ENCODE measurements at regions not wholly inside any gene's neighbourhood (a gene's known extent, or its start where the extent isn't known, plus 50 kb on each side); places are given as distances from the start of the nearest gene placed in this dataset.

DNA sequence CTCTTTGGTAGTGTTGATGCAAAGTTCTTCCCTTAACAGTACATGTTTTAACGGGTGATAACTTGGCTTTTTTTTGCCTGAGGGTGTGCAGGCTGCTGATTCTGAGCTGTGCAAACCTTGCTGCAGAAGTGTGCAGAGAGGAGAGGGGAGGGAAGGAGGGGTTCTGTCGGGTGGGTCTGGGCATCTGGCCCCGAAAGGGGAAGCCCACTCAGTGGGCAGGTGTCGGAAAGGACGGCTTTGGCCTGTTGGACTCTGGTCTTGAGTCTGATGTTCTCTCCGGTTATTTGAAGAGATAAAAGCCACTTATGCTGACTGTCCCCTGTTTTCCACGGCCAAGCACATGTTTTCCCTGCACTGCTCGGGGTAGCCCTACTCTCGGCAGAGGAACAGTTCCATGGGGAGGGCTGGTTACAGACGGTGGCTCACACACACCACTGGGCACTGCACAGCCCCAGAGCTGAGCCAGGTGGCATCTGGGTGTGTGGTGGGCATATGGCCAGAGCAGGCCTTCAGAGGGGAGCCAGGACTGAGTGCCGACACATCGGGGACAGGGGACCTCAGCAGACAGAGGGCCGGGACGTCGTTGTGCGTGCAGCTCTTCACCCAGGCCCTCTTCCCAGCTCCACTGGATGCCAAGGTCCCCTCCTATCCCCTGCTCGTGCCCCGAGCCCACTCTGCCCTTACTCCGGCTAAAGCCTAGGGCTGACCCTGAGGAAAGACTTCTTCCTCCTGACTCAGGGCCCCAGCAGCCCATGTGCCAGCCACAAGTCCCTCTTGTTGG is 93.2 kb downstream of the TEX29 start:
- H3K9me3 Mint-ChIP-seq = no peaks in the 10 kb centered on the region
- no peaks in the 10 kb centered on the region for H3K36me3 ChIP-seq (ENCODE audit: insufficient read depth)
- ATAC-seq (no peak), DNase-seq (ENCODE audit: low spot score) (no peak)
- H3K4me1 Mint-ChIP-seq = peaks cover 17% of the 10 kb centered on the region
- H3K27ac ChIP-seq (ENCODE audit: low read depth) = no peak overlapping the region
- no peaks in the 10 kb centered on the region for H4K20me1 ChIP-seq (replicated peaks; ENCODE audit: insufficient read depth)
- H3K4me1 ChIP-seq (ENCODE audit: insufficient read depth) = peaks cover 2% of the 10 kb centered on the region; the same call in 1 of the 2 replicates
- H3K4me3 Mint-ChIP-seq = no peak overlapping the region
- no peaks in the 10 kb centered on the region for H3F3A ChIP-seq (replicated peaks; ENCODE audit: low read depth)
- no peaks in the 10 kb centered on the region for H3K36me3 Mint-ChIP-seq (ENCODE audit: low read depth)
- no peak overlapping the region for H3K27ac Mint-ChIP-seq
- H3K79me2 ChIP-seq (replicated peaks; ENCODE audit: insufficient read depth) = no peaks in the 10 kb centered on the region
- H3K9me2 ChIP-seq (ENCODE audit: insufficient read depth) = no peaks in the 10 kb centered on the region
- H3K4me3 ChIP-seq = no peak overlapping the region
- no peaks in the 10 kb centered on the region for H3K27me3 ChIP-seq (ENCODE audit: insufficient read depth)
- H2AFZ ChIP-seq = no peak overlapping the region
- TF ChIP-seq EZH2phosphoT487 (IDR thresholded peaks at IDR 0.05; ENCODE audit: unreplicated experiment) (no peak), ZNF114 (CRISPR knock-in tag; IDR thresholded peaks at IDR 0.05) (no peak), STAT1 (IDR thresholded peaks at IDR 0.05; ENCODE audit: unreplicated experiment) (no peak), EZH2 (IDR thresholded peaks at IDR 0.05; ENCODE audit: low read depth, unreplicated experiment) (no peak), JUNB (IDR thresholded peaks at IDR 0.05; ENCODE audit: unreplicated experiment) (no peak), POLR2AphosphoS5 (IDR thresholded peaks at IDR 0.05; ENCODE audit: low read depth) (no peak), ZNF331 (CRISPR knock-in tag; IDR thresholded peaks at IDR 0.05; ENCODE audit: low read depth) (no peak)
- TF ChIP-seq, protein P1, sequence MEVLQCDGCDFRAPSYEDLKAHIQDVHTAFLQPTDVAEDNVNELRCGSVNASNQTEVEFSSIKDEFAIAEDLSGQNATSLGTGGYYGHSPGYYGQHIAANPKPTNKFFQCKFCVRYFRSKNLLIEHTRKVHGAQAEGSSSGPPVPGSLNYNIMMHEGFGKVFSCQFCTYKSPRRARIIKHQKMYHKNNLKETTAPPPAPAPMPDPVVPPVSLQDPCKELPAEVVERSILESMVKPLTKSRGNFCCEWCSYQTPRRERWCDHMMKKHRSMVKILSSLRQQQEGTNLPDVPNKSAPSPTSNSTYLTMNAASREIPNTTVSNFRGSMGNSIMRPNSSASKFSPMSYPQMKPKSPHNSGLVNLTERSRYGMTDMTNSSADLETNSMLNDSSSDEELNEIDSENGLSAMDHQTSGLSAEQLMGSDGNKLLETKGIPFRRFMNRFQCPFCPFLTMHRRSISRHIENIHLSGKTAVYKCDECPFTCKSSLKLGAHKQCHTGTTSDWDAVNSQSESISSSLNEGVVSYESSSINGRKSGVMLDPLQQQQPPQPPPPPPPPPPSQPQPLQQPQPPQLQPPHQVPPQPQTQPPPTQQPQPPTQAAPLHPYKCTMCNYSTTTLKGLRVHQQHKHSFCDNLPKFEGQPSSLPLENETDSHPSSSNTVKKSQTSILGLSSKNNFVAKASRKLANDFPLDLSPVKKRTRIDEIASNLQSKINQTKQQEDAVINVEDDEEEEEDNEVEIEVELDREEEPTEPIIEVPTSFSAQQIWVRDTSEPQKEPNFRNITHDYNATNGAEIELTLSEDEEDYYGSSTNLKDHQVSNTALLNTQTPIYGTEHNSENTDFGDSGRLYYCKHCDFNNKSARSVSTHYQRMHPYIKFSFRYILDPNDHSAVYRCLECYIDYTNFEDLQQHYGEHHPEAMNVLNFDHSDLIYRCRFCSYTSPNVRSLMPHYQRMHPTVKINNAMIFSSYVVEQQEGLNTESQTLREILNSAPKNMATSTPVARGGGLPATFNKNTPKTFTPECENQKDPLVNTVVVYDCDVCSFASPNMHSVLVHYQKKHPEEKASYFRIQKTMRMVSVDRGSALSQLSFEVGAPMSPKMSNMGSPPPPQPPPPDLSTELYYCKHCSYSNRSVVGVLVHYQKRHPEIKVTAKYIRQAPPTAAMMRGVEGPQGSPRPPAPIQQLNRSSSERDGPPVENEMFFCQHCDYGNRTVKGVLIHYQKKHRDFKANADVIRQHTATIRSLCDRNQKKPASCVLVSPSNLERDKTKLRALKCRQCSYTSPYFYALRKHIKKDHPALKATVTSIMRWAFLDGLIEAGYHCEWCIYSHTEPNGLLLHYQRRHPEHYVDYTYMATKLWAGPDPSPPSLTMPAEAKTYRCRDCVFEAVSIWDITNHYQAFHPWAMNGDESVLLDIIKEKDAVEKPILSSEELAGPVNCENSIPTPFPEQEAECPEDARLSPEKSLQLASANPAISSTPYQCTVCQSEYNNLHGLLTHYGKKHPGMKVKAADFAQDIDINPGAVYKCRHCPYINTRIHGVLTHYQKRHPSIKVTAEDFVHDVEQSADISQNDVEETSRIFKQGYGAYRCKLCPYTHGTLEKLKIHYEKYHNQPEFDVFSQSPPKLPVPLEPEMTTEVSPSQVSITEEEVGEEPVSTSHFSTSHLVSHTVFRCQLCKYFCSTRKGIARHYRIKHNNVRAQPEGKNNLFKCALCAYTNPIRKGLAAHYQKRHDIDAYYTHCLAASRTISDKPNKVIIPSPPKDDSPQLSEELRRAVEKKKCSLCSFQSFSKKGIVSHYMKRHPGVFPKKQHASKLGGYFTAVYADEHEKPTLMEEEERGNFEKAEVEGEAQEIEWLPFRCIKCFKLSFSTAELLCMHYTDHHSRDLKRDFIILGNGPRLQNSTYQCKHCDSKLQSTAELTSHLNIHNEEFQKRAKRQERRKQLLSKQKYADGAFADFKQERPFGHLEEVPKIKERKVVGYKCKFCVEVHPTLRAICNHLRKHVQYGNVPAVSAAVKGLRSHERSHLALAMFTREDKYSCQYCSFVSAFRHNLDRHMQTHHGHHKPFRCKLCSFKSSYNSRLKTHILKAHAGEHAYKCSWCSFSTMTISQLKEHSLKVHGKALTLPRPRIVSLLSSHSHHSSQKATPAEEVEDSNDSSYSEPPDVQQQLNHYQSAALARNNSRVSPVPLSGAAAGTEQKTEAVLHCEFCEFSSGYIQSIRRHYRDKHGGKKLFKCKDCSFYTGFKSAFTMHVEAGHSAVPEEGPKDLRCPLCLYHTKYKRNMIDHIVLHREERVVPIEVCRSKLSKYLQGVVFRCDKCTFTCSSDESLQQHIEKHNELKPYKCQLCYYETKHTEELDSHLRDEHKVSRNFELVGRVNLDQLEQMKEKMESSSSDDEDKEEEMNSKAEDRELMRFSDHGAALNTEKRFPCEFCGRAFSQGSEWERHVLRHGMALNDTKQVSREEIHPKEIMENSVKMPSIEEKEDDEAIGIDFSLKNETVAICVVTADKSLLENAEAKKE (CRISPR knock-in tag; IDR thresholded peaks at IDR 0.05) = no peak
- TF ChIP-seq, protein P2, sequence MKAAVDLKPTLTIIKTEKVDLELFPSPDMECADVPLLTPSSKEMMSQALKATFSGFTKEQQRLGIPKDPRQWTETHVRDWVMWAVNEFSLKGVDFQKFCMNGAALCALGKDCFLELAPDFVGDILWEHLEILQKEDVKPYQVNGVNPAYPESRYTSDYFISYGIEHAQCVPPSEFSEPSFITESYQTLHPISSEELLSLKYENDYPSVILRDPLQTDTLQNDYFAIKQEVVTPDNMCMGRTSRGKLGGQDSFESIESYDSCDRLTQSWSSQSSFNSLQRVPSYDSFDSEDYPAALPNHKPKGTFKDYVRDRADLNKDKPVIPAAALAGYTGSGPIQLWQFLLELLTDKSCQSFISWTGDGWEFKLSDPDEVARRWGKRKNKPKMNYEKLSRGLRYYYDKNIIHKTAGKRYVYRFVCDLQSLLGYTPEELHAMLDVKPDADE (IDR thresholded peaks at IDR 0.05) = no peak
- TF ChIP-seq, protein P3, sequence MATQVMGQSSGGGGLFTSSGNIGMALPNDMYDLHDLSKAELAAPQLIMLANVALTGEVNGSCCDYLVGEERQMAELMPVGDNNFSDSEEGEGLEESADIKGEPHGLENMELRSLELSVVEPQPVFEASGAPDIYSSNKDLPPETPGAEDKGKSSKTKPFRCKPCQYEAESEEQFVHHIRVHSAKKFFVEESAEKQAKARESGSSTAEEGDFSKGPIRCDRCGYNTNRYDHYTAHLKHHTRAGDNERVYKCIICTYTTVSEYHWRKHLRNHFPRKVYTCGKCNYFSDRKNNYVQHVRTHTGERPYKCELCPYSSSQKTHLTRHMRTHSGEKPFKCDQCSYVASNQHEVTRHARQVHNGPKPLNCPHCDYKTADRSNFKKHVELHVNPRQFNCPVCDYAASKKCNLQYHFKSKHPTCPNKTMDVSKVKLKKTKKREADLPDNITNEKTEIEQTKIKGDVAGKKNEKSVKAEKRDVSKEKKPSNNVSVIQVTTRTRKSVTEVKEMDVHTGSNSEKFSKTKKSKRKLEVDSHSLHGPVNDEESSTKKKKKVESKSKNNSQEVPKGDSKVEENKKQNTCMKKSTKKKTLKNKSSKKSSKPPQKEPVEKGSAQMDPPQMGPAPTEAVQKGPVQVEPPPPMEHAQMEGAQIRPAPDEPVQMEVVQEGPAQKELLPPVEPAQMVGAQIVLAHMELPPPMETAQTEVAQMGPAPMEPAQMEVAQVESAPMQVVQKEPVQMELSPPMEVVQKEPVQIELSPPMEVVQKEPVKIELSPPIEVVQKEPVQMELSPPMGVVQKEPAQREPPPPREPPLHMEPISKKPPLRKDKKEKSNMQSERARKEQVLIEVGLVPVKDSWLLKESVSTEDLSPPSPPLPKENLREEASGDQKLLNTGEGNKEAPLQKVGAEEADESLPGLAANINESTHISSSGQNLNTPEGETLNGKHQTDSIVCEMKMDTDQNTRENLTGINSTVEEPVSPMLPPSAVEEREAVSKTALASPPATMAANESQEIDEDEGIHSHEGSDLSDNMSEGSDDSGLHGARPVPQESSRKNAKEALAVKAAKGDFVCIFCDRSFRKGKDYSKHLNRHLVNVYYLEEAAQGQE (IDR thresholded peaks at IDR 0.05; ENCODE audit: unreplicated experiment) = no peak
- no peak overlapping the region for H3K4me2 ChIP-seq
- H3K27me3 Mint-ChIP-seq (ENCODE audit: insufficient read depth, low read depth, poor library complexity) = peaks cover 6% of the 10 kb centered on the region

Data from GM23338 (cell line).